Activated CD4-positive, alpha-beta memory T cell treated with anti-CD3 and anti-CD28 coated beads for 36 hours (primary cell): ENCODE measurements at regions not wholly inside any gene's neighbourhood (a gene's known extent, or its start where the extent isn't known, plus 50 kb on each side); places are given as distances from the start of the nearest gene placed in this dataset.

Experiments used
- CTCF ChIA-PET: fragments of 350-600 bp; sonication (Branson Sonifier 250); formaldehyde crosslinking; loops from one replicate; lab custom pipeline; 2021; ENCODE audit warnings: antibody characterized with exemption, inconsistent platforms; lab: Charles Lee
- POLR2A ChIA-PET: fragments of 350-600 bp; sonication (Branson Sonifier 250); formaldehyde crosslinking; loops from one replicate; lab custom pipeline; 2021; ENCODE audit warnings: antibody characterized with exemption; lab: Charles Lee
- DNase-seq: peaks from one replicate; pipeline ENCODE4 v3.0.0-alpha.2; 2020
- H3K27ac Mint-ChIP-seq: one replicate; pipeline ENCODE4 v1.8.0; 2021; ENCODE audit warnings: mixed read lengths
- H3K27me3 Mint-ChIP-seq: one replicate; pipeline ENCODE4 v1.8.0; 2021; ENCODE audit warnings: mixed read lengths
- H3K36me3 Mint-ChIP-seq: one replicate; pipeline ENCODE4 v1.8.0; 2021; ENCODE audit warnings: mixed read lengths
- H3K4me1 Mint-ChIP-seq: one replicate; pipeline ENCODE4 v1.8.0; 2021; ENCODE audit warnings: low read depth, mixed read lengths
- H3K4me3 Mint-ChIP-seq: one replicate; pipeline ENCODE4 v1.8.0; 2021; ENCODE audit warnings: mild to moderate bottlenecking, mixed read lengths
- H3K9me3 Mint-ChIP-seq: one replicate; pipeline ENCODE4 v1.8.0; 2021; ENCODE audit warnings: mixed read lengths
- intact Hi-C: fragments of 100-400 bp; cut with micrococcal nuclease; formaldehyde crosslinking; loops from one replicate; pipeline ENCODE4 v1.15.1; 2023

- Mint-ChIP-seq H3K4me3 (no peak overlapping the region), H3K27me3 (no peaks in the 10 kb centered on the region), H3K9me3 (peaks cover 20% of the 10 kb centered on the region), H3K27ac (no peak overlapping the region), H3K36me3 (no peaks in the 10 kb centered on the region), H3K4me1 (no peaks in the 10 kb centered on the region)
- DNase-seq = no peak
- ChIA-PET CTCF (no interaction called here), POLR2A (no interaction called here)
- intact Hi-C loops = no loop called here
Observed at GRCh38 chr3:981156-981555, 111.7 kb upstream of the CNTN6 start.

DNA sequence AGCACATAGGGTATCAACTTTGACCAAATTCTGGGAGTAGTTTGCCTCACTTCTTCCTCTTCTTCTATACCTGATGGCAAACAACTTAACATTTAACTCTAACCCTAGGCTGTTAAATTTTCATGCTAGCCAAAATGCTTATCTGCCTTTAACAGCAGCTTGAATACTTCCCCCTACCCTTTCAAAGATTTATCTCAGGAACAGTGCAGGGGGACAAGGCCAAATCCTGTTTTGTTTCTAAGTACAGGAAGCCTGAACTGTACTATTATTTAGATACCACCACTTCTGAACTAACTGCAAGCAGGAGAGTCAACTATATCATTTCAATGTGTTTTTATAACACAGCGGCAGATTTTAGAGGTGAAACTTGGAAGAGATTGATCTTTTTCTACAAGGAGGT is 104.0 kb upstream of the CNTN6 start:
- ChIA-PET POLR2A (no interaction called here), CTCF (no interaction called here)
- Mint-ChIP-seq H3K4me3 (no peak overlapping the region), H3K4me1 (no peaks in the 10 kb centered on the region), H3K27ac (no peak overlapping the region), H3K36me3 (no peaks in the 10 kb centered on the region), H3K9me3 (peaks cover 24% of the 10 kb centered on the region), H3K27me3 (no peaks in the 10 kb centered on the region)
- no peak for DNase-seq
- intact Hi-C loops = no loop called here

DNA sequence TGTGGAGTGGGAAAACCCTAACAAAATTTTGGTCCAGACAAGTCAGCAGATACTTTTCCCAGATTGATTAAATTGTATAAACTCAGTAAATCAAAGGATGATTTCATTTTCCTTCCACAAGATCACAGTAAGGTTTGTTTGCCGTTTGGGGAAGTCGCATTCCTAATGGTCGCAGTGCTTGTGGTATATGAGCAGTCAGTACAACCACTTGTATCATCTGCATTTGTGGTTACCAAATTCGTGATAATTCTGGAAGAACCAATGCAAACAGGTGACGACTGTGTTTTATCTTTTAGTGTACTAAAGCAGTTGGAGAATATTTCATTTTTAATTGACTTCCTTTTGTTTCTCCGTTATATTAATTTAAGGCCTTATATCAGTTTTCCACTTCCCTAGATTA is 100.0 kb upstream of the CNTN6 start:
- Mint-ChIP-seq H3K27ac (no peak overlapping the region), H3K4me3 (no peak overlapping the region), H3K4me1 (no peaks in the 10 kb centered on the region), H3K27me3 (no peaks in the 10 kb centered on the region), H3K9me3 (peaks cover 12% of the 10 kb centered on the region), H3K36me3 (no peaks in the 10 kb centered on the region)
- CTCF ChIA-PET = no interaction called here
- intact Hi-C loops = no loop called here
- POLR2A ChIA-PET = no interaction called here
- DNase-seq = no peak

DNA sequence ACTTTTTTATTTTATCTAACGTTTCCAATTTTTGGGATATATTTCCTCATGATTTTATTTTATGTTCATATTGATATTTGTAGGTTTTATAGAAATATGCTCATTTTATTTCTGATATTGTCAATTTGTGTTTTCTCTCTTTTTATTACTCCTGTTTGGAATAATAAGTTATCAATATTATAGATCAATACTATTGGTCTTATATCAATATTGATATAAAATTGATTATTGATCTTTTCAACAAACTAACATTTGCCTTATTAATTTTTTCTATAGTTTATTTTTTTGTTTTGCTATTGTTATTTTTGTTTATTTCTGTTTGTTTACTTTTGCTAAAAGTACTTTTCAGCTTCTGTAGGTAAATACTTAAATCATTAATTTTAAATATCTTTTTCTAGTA is 90.8 kb upstream of the CNTN6 start:
- Mint-ChIP-seq H3K9me3 (peaks cover 5% of the 10 kb centered on the region), H3K27ac (no peak overlapping the region), H3K27me3 (no peaks in the 10 kb centered on the region), H3K4me3 (no peak overlapping the region), H3K4me1 (no peaks in the 10 kb centered on the region), H3K36me3 (no peaks in the 10 kb centered on the region)
- POLR2A ChIA-PET = no interaction called here
- CTCF ChIA-PET = no interaction called here
- DNase-seq = no peak
- intact Hi-C loops = no loop called here

GRCh38 chr3:1007866-1008265 is 85.0 kb upstream of the CNTN6 start:
- Mint-ChIP-seq H3K36me3 (no peaks in the 10 kb centered on the region), H3K27me3 (no peaks in the 10 kb centered on the region), H3K27ac (no peak overlapping the region), H3K4me1 (no peaks in the 10 kb centered on the region), H3K9me3 (no peaks in the 10 kb centered on the region), H3K4me3 (no peak overlapping the region)
- no peak for DNase-seq
- POLR2A ChIA-PET = no interaction called here
- CTCF ChIA-PET = no interaction called here
- intact Hi-C loops = no loop called here

DNA sequence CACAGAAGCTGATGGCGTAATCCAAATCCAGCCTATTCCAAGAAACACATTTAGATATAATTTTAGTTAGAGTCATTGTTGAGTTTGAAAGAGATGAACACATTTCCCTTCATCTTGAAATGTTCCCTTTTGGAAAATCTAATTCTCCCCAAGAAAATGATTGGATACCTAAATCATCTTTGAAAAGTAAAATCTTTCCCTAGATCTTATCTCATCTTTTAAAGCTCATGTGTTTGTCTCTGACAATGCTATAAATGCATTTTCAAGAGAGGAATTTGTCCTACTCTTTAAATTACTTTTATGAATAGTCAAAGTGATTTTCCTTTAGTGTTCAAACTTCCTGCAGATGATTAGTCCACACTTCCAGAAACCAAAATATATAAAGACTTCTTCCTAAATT is 82.6 kb upstream of the CNTN6 start:
- intact Hi-C loops = no loop called here
- Mint-ChIP-seq H3K27me3 (no peaks in the 10 kb centered on the region), H3K9me3 (no peaks in the 10 kb centered on the region), H3K4me1 (no peaks in the 10 kb centered on the region), H3K4me3 (no peak overlapping the region), H3K27ac (no peak overlapping the region), H3K36me3 (no peaks in the 10 kb centered on the region)
- ChIA-PET POLR2A (no interaction called here), CTCF (no interaction called here)
- no peak for DNase-seq

- no peaks in the 10 kb centered on the region for H3K36me3 Mint-ChIP-seq
- DNase-seq = no peak
- H3K27ac Mint-ChIP-seq = no peak overlapping the region
- ChIA-PET CTCF (no interaction called here), POLR2A (no interaction called here)
- no peaks in the 10 kb centered on the region for H3K27me3 Mint-ChIP-seq
- intact Hi-C loops = no loop called here
- H3K4me3 Mint-ChIP-seq = no peak overlapping the region
- peaks cover 1% of the 10 kb centered on the region for H3K9me3 Mint-ChIP-seq
- H3K4me1 Mint-ChIP-seq = no peaks in the 10 kb centered on the region
Observed at GRCh38 chr3:1015826-1016225, 77.0 kb upstream of the CNTN6 start.

DNA sequence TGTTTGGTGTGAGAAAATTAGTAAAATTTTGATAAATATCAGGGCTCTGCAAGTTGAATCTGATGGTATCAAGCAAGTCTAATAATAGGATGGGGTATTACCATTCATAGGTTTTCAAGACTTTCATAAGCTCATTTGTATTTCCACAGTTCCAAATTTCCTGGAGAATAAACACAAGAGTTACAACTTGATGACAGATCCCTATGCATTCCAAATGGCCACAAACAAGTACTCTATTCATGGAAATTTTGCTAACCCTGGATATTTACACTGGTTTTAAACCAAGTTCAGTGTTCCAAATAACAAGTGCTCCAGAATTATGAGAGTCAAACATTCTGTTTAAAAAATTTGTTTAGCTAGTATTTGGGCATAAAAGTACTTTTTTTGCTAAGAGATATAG is 75.0 kb upstream of the CNTN6 start:
- H3K4me1 Mint-ChIP-seq = no peaks in the 10 kb centered on the region
- H3K4me3 Mint-ChIP-seq = no peak overlapping the region
- POLR2A ChIA-PET = no interaction called here
- H3K36me3 Mint-ChIP-seq = no peaks in the 10 kb centered on the region
- H3K27ac Mint-ChIP-seq = no peak overlapping the region
- intact Hi-C loops = no loop called here
- no peak for DNase-seq
- H3K27me3 Mint-ChIP-seq = no peaks in the 10 kb centered on the region
- CTCF ChIA-PET = no interaction called here
- peaks cover 4% of the 10 kb centered on the region for H3K9me3 Mint-ChIP-seq

- Mint-ChIP-seq H3K27ac (no peak overlapping the region), H3K4me1 (no peaks in the 10 kb centered on the region), H3K27me3 (no peaks in the 10 kb centered on the region), H3K36me3 (no peaks in the 10 kb centered on the region), H3K4me3 (no peak overlapping the region), H3K9me3 (peaks cover 4% of the 10 kb centered on the region)
- CTCF ChIA-PET = no interaction called here
- POLR2A ChIA-PET = no interaction called here
- no peak for DNase-seq
- intact Hi-C loops = no loop called here
Observed at GRCh38 chr3:1019157-1019556, 73.7 kb upstream of the CNTN6 start.

DNA sequence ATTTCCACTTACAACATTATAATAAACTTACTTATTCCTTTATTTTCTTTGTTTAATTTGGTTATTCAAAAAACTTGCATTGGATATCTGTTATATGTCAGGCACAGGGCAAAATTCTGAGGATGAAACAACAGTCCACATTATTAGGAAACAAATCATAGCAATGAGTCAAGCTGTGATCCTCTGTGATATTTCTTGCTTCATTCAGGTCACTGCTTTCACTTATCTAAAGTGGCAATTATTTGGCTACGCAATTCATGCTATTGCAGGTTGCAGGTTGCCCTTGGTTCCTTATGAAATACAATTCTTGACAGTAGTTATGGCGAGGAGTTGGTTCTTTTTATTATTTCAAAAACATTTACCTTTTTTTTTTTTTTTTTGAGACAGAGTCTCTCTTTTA is 66.4 kb upstream of the CNTN6 start:
- intact Hi-C loops = no loop called here
- H3K27ac Mint-ChIP-seq = no peak overlapping the region
- H3K27me3 Mint-ChIP-seq = no peaks in the 10 kb centered on the region
- POLR2A ChIA-PET = no interaction called here
- peaks cover 17% of the 10 kb centered on the region for H3K9me3 Mint-ChIP-seq
- no peak overlapping the region for H3K4me3 Mint-ChIP-seq
- no peaks in the 10 kb centered on the region for H3K4me1 Mint-ChIP-seq
- DNase-seq = no peak
- CTCF ChIA-PET = no interaction called here
- H3K36me3 Mint-ChIP-seq = no peaks in the 10 kb centered on the region

DNA sequence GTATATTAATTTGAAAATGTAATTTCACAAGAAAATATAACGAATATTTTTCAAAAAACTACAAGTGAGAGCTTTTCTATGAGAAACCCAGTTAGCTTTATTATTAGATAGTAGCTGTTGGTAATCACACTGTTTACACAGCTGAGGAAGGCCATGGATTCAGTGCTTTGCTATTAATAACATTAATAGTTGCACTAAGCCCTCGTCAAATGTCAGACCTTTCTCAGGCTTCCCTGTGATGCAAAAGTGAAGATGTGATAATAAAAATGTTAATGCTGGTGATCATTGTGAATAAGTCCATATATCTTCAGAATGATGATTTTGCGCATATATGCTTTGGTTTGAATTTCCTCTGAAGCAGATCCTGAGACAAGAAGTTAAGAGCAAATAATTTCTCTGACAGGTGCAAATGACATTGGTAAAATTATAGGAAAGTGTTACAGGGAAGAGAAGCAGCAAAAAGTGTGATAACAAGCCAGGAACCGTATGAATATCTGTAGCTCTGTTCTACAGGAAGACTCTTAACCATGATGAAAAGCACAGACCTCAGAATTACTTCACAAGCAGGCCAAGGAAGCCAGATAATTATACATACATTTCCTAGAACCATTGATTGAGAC is 56.5 kb upstream of the CNTN6 start:
- H3K27me3 Mint-ChIP-seq = no peaks in the 10 kb centered on the region
- ChIA-PET CTCF (no interaction called here), POLR2A (no interaction called here)
- no peak for DNase-seq
- H3K4me3 Mint-ChIP-seq = no peak overlapping the region
- no peaks in the 10 kb centered on the region for H3K36me3 Mint-ChIP-seq
- no peak overlapping the region for H3K27ac Mint-ChIP-seq
- intact Hi-C loops = no loop called here
- peaks cover 33% of the 10 kb centered on the region for H3K9me3 Mint-ChIP-seq
- no peaks in the 10 kb centered on the region for H3K4me1 Mint-ChIP-seq

- Mint-ChIP-seq H3K36me3 (no peaks in the 10 kb centered on the region), H3K4me1 (no peaks in the 10 kb centered on the region), H3K27me3 (no peaks in the 10 kb centered on the region), H3K4me3 (no peak overlapping the region), H3K9me3 (peaks cover 27% of the 10 kb centered on the region), H3K27ac (no peak overlapping the region)
- DNase-seq = no peak
- ChIA-PET CTCF (no interaction called here), POLR2A (no interaction called here)
- intact Hi-C loops = no loop called here
Observed at GRCh38 chr3:1037631-1038030, 55.2 kb upstream of the CNTN6 start.
